CD14-positive monocyte (primary cell): ENCODE measurements at regions not wholly inside any gene's neighbourhood (a gene's known extent, or its start where the extent isn't known, plus 50 kb on each side); places are given as distances from the start of the nearest gene placed in this dataset.

Source experiments
- DNase-seq, 3 donors: peaks; one replicate each; pipeline ENCODE4 v3.0.0-alpha.2; 2011 to 2022
- H2AFZ ChIP-seq: 2 replicates; pipeline ENCODE4 v1.6.0; 2012; ENCODE audit warnings: mild to moderate bottlenecking, low read depth, low read length, inconsistent platforms; ENCODE audit not compliant: insufficient read depth, poor library complexity, severe bottlenecking
- H3K27ac ChIP-seq, 2 donors: 1 replicate in 1 of 2; 2 replicates in 1 of 2; pipeline ENCODE4 v1.5.1; 2012 to 2013; ENCODE audit warnings: low read length in 2 of 2, control low read depth in 1 of 2, inconsistent platforms in 1 of 2, low read depth in 1 of 2, mild to moderate bottlenecking in 1 of 2
- H3K27me3 ChIP-seq, 2 donors: one replicate each; pipeline versions ENCODE4 v1.6.0 to v1.6.1; 2011 to 2013; ENCODE audit warnings: low read length in 2 of 2; ENCODE audit not compliant: control insufficient read depth in 2 of 2, insufficient read depth in 2 of 2
- H3K36me3 ChIP-seq, 2 donors: replicated peaks in 1 of 2; 1 replicate in 1 of 2; 2 replicates in 1 of 2; pipeline versions ENCODE4 v1.5.1 to v1.6.1; 2012 to 2013; ENCODE audit warnings: low read length in 2 of 2, control low read depth in 1 of 2, inconsistent platforms in 1 of 2, mild to moderate bottlenecking in 1 of 2; ENCODE audit not compliant: insufficient read depth in 2 of 2, control insufficient read depth in 1 of 2
- H3K4me1 ChIP-seq, 2 donors: 1 replicate in 1 of 2; 2 replicates in 1 of 2; pipeline versions ENCODE4 v1.5.1 to v1.6.1; 2012 to 2013; ENCODE audit warnings: low read length in 2 of 2, control low read depth in 1 of 2, inconsistent platforms in 1 of 2, mild to moderate bottlenecking in 1 of 2, moderate library complexity in 1 of 2; ENCODE audit not compliant: insufficient read depth in 2 of 2, control insufficient read depth in 1 of 2
- H3K4me2 ChIP-seq: replicated peaks from 2 replicates; pipeline ENCODE3; 2012; ENCODE audit warnings: low read length, moderate library complexity, mild to moderate bottlenecking; ENCODE audit not compliant: poor library complexity, severe bottlenecking; ENCODE audit errors: extremely low read depth
- H3K4me3 ChIP-seq, 3 experiments: fragments of 200-600 bp in 1 of 3; sonication (generic) in 1 of 3; replicated peaks in 1 of 3; 1 replicate in 2 of 3; 2 replicates in 1 of 3; pipeline ENCODE4 v1.5.1; 2011 to 2013; ENCODE audit warnings: low read length in 3 of 3, mild to moderate bottlenecking in 3 of 3, control low read depth in 2 of 3, low read depth in 2 of 3, inconsistent platforms in 1 of 3, moderate library complexity in 1 of 3
- H3K79me2 ChIP-seq: 2 replicates; pipeline ENCODE4 v1.6.0; 2012; ENCODE audit warnings: mild to moderate bottlenecking, control low read depth, inconsistent platforms, low read length, moderate library complexity; ENCODE audit not compliant: insufficient read depth
- H3K9ac ChIP-seq: 2 replicates; pipeline ENCODE4 v1.6.0; 2017; ENCODE audit warnings: low read length, mild to moderate bottlenecking; ENCODE audit not compliant: insufficient read depth, poor library complexity, severe bottlenecking
- H3K9me3 ChIP-seq, 2 donors: replicated peaks in 1 of 2; 1 replicate in 1 of 2; 2 replicates in 1 of 2; pipeline versions ENCODE4 v1.5.1 to v1.6.1; 2012 to 2013; ENCODE audit warnings: low read length in 2 of 2, control low read depth in 1 of 2; ENCODE audit not compliant: control insufficient read depth in 1 of 2, insufficient read depth in 1 of 2
- H4K20me1 ChIP-seq: 2 replicates; pipeline ENCODE4 v1.6.0; 2012; ENCODE audit warnings: mild to moderate bottlenecking, low read length, control low read depth, moderate library complexity; ENCODE audit not compliant: insufficient read depth
- H3K27ac Mint-ChIP-seq, 7 donors: one replicate each; pipeline ENCODE4 v1.8.0; 2020; ENCODE audit warnings: mild to moderate bottlenecking in 7 of 7, mixed read lengths in 7 of 7, moderate library complexity in 6 of 7, inconsistent platforms in 2 of 7
- H3K27me3 Mint-ChIP-seq, 3 donors: one replicate each; pipeline ENCODE4 v1.8.0; 2021 to 2022; ENCODE audit warnings: low read depth in 3 of 3, mild to moderate bottlenecking in 3 of 3, mixed read lengths in 3 of 3, moderate library complexity in 3 of 3, inconsistent platforms in 1 of 3
- H3K36me3 Mint-ChIP-seq, 2 donors: one replicate each; pipeline ENCODE4 v1.8.0; 2020; ENCODE audit warnings: mixed read lengths in 2 of 2, inconsistent platforms in 1 of 2, mild to moderate bottlenecking in 1 of 2
- H3K4me1 Mint-ChIP-seq: one replicate; pipeline ENCODE4 v1.8.0; 2020; ENCODE audit warnings: mild to moderate bottlenecking, mixed read lengths
- H3K4me3 Mint-ChIP-seq, 2 donors: one replicate each; pipeline ENCODE4 v1.8.0; 2020; ENCODE audit warnings: mild to moderate bottlenecking in 2 of 2, mixed read lengths in 2 of 2, moderate library complexity in 1 of 2
- H3K9me3 Mint-ChIP-seq, 7 donors: one replicate each; pipeline ENCODE4 v1.8.0; 2020 to 2022; ENCODE audit warnings: mixed read lengths in 7 of 7, mild to moderate bottlenecking in 6 of 7, moderate library complexity in 6 of 7, inconsistent platforms in 2 of 7
- CTCF ChIP-seq: fragments of 200-600 bp; IDR thresholded peaks from one replicate; pipeline ENCODE4 v1.8.0; 2022; ENCODE audit warnings: antibody characterized with exemption, mild to moderate bottlenecking
- WGBS: methylation state at CpG from one replicate; pipeline ENCODE4 v1.1.5; 2013; ENCODE audit warnings: missing lambda C conversion rate; ENCODE audit not compliant: insufficient coverage; 5-methylcytosine and 5-hydroxymethylcytosine counted together
- intact Hi-C, 2 donors: fragments of 100-400 bp; cut with micrococcal nuclease; formaldehyde crosslinking; loops; one replicate each; pipeline versions ENCODE4 v1.15.0 to v1.15.1; 2023

GRCh38 chr5:77942578-77943239, 166.6 kb upstream of the TBCA start:
- H3K4me2 ChIP-seq, result no peak overlapping the region
- intact Hi-C loops, result no loop called here
- H3K27ac Mint-ChIP-seq, result peak overlapping the region in 1 of 7 donors; percentile 78
- TF ChIP-seq CTCF, result no peak
- H4K20me1 ChIP-seq, result no peaks in the 10 kb centered on the region
- H3K4me3 ChIP-seq, result no peak overlapping the region
- H3K9ac ChIP-seq, result no peak overlapping the region
- H3K4me1 Mint-ChIP-seq, result peaks cover 7% of the 10 kb centered on the region
- H3K27me3 ChIP-seq, result peaks cover 4 to 8% of the 10 kb centered on the region in 2 donors
- no peak overlapping the region for H3K27ac ChIP-seq
- no peaks in the 10 kb centered on the region for H3K36me3 ChIP-seq
- peaks cover 6 to 8% of the 10 kb centered on the region in 2 donors for H3K4me1 ChIP-seq
- peaks cover 0 to 3% of the 10 kb centered on the region in 2 donors for H3K9me3 ChIP-seq
- H3K79me2 ChIP-seq, result no peaks in the 10 kb centered on the region
- H3K36me3 Mint-ChIP-seq, result no peaks in the 10 kb centered on the region
- H2AFZ ChIP-seq, result no peak overlapping the region
- H3K27me3 Mint-ChIP-seq, result peaks cover 12 to 21% (median 15%) of the 10 kb centered on the region in 3 donors
- H3K4me3 Mint-ChIP-seq, result peak overlapping the region in 1 of 2 donors; percentile 26
- no peak for DNase-seq
- H3K9me3 Mint-ChIP-seq, result peaks cover 0 to 14% (median 3%) of the 10 kb centered on the region in 7 donors
- WGBS, result 95% methylated on average over 8 of the region's 10 CpGs

GRCh38 chr5:77937015-77937908, 161.1 kb upstream of the TBCA start:
- Mint-ChIP-seq H3K36me3 (peaks cover 0 to 4% of the 10 kb centered on the region in 2 donors), H3K4me3 (peak overlapping the region; percentile 51 to 93), H3K9me3 (peaks cover 0 to 12% (median 2%) of the 10 kb centered on the region in 7 donors), H3K4me1 (peaks cover 30% of the 10 kb centered on the region), H3K27me3 (peaks cover 0 to 2% (median 0%) of the 10 kb centered on the region in 3 donors), H3K27ac (peak overlapping the region; percentile 79 to 93 (median 84))
- Histone ChIP-seq H2AFZ (peak overlapping the region; percentile 66), H3K4me2 (peak overlapping the region; percentile 64), H3K36me3 (no peaks in the 10 kb centered on the region), H3K9ac (peak overlapping the region; percentile 39), H4K20me1 (no peaks in the 10 kb centered on the region), H3K27me3 (no peaks in the 10 kb centered on the region), H3K4me3 (peak overlapping the region in 2 of 3 experiments; percentile 21 to 59), H3K27ac (peak overlapping the region; percentile 22 to 75), H3K79me2 (no peaks in the 10 kb centered on the region), H3K9me3 (peaks cover 0 to 3% of the 10 kb centered on the region in 2 donors), H3K4me1 (peaks cover 28 to 32% of the 10 kb centered on the region in 2 donors)
- WGBS, result 50% methylated on average over 2 of the region's 6 CpGs
- intact Hi-C loops, result no loop called here
- peak; percentile 25 to 38 (median 27) for DNase-seq
- no peak for TF ChIP-seq CTCF
